ENCODE measurements at regions not wholly inside any gene's neighbourhood (a gene's known extent, or its start where the extent isn't known, plus 50 kb on each side); places are given as distances from the start of the nearest gene placed in this dataset.

DNA sequence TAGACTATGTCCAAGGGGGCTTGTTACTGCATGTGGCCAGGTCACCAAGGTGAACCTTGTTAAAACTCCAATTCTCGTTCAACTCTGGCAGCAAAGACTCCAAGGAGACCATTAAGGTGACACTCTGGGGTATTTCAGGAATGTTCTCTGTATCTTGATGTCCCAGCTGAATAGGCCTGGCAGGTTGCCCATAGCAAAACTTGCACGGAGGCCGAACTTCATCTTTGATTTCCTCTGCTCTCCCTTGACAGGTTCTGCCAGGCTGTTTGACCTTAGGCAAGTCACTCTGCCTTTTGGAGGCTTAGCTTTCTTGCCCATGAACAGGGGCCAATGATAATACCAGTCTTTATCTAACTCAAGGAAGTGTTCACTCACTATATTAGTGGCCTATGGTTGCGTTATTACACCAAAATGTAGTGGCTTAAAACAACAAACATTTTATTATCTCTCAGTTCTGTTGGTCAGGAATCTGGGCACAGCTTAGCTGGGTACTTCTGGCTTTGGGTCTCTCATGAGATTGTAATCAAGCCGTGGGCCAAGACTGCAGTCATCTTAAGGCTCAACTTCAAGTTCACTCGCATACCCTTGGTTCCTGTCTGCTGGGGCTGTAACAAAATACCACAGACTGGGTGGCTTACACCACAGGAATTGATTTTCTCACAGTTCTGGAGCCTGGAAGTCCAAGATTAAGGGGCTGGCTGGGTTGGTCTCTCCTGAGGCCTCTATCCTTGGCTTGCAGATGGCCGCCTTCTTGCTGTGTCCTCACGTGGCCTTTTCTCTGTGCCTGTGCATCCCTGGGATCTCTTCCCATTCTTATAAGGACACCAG is 168.5 kb downstream of the UTP18 start:
- TF ChIP-seq, protein P1, sequence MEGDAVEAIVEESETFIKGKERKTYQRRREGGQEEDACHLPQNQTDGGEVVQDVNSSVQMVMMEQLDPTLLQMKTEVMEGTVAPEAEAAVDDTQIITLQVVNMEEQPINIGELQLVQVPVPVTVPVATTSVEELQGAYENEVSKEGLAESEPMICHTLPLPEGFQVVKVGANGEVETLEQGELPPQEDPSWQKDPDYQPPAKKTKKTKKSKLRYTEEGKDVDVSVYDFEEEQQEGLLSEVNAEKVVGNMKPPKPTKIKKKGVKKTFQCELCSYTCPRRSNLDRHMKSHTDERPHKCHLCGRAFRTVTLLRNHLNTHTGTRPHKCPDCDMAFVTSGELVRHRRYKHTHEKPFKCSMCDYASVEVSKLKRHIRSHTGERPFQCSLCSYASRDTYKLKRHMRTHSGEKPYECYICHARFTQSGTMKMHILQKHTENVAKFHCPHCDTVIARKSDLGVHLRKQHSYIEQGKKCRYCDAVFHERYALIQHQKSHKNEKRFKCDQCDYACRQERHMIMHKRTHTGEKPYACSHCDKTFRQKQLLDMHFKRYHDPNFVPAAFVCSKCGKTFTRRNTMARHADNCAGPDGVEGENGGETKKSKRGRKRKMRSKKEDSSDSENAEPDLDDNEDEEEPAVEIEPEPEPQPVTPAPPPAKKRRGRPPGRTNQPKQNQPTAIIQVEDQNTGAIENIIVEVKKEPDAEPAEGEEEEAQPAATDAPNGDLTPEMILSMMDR (IDR thresholded peaks at IDR 0.05): no peak
- no peak for TF ChIP-seq POLR2A (IDR thresholded peaks at IDR 0.05)

Measured in adrenal gland (tissue), 5 donors.